T-helper 2 cell (primary cell): ENCODE measurements at regions not wholly inside any gene's neighbourhood (a gene's known extent, or its start where the extent isn't known, plus 50 kb on each side); places are given as distances from the start of the nearest gene placed in this dataset.

Source experiments
- DNase-seq, 5 experiments: peaks; one replicate each; pipeline versions ENCODE4 v3.0.0 to v3.0.0-alpha.2; 2012 to 2022

- DNase-seq, result no peak
Measured at GRCh38 chrX:71000139-71000538, 68.0 kb downstream of the SNX12 start.

DNA sequence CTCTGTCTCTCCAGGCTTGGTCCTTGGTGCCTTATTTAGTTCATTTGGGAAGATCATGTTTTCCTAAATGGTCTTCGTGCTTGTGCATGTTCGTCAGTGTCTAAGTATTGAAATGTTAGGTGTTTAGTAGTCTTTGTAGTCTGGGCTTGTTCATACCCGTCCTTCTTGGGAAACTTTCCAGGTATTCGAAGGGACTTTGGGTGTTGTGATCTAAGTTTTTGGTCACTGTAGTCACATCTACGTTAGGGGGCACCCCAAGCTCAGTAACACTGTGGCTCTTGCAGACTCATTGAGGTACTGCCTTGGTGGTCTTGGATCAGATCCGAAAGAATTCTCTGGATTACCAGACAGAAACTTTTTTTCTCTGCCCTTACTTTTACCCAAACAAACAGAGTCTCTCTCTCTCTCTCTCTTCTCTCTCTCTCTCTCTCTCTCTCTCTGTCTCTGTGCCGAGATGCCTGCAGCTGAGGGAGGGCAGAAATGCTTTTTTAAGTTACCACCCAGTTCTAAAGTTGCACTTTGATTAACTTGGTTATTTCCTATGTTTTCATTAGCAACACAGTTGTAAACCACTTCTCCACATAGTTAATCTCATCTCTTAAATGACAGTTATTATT is 67.6 kb upstream of the SLC7A3 start:
- peak in 1 of 5 experiments; percentile 27 for DNase-seq

- DNase-seq, result no peak
Measured at GRCh38 chrX:70995338-70995737, 64.4 kb upstream of the SLC7A3 start.

GRCh38 chrX:70988425-70988824 is 57.5 kb upstream of the SLC7A3 start:
- no peak for DNase-seq
